ENCODE measurements at regions not wholly inside any gene's neighbourhood (a gene's known extent, or its start where the extent isn't known, plus 50 kb on each side); places are given as distances from the start of the nearest gene placed in this dataset.

GRCh38 chr12:114245555-114245954, 160.4 kb downstream of the TBX5 start:
- TF ChIP-seq CTCF (IDR thresholded peaks at IDR 0.05) (no peak), POLR2A (IDR thresholded peaks at IDR 0.05) (no peak)

All from testis (tissue), 2 donors.